K562 (cell line): ENCODE measurements at regions not wholly inside any gene's neighbourhood (a gene's known extent, or its start where the extent isn't known, plus 50 kb on each side); places are given as distances from the start of the nearest gene placed in this dataset.

ENCODE experiments used
- ATAC-seq: fragments of 200-7000 bp; cut with Tn5 transposase; 3 replicates; pipeline ENCODE4 v1.9.1; 2020; ENCODE audit warnings: moderate library complexity
- BruUV-seq: library from RNA; stranded (reverse); fragments of 400-500 nt; replicated peaks from 2 replicates; lab custom pipeline; 2021; lab: Mats Ljungman, UMichigan
- CTCF ChIA-PET: fragments of 300-600 bp; formaldehyde crosslinking; extraction: SDS; loops from one replicate; lab custom pipeline; 2021; ENCODE audit warnings: low intra/inter-chr PET ratio; lab: Yijun Ruan, JAX
- POLR2A ChIA-PET: fragments of 300-600, 350-650 bp; sonication (Branson Sonifier 250); formaldehyde crosslinking; extraction: SDS; loops from one replicate; lab custom pipeline; 2021; ENCODE audit warnings: antibody characterized with exemption, inconsistent platforms; lab: Yijun Ruan, JAX
- DNase-seq, 4 experiments: peaks; one replicate each; pipeline versions ENCODE4 v3.0.0 to v3.0.0-alpha.2; 2011 to 2018; ENCODE audit warnings: low spot score in 3 of 4, mixed read lengths in 3 of 4; ENCODE audit errors: extremely low read depth in 1 of 4
- FAIRE-seq: peaks from 2 replicates; lab custom pipeline; 2011; peaks lifted over from hg19 to GRCh38; lab: Jason Lieb, UNC
- H2AFZ ChIP-seq: 2 replicates; pipeline ENCODE4 v1.6.0; 2011; ENCODE audit warnings: low read depth, low read length, control low read depth, inconsistent platforms
- H3K27ac ChIP-seq: fragments of 200-600 bp; 3 replicates; pipeline ENCODE4 v1.8.0; 2011; ENCODE audit warnings: low read depth, mild to moderate bottlenecking, control low read depth, inconsistent platforms, low read length, moderate library complexity, mixed read lengths; ENCODE audit errors: extremely low read depth
- H3K27me3 ChIP-seq, 2 experiments: fragments of 300-600 bp in 1 of 2; 2 replicates in 1 of 2; 3 replicates in 1 of 2; pipeline versions ENCODE4 v1.6.0 to v1.8.0; 2011; ENCODE audit warnings: inconsistent platforms in 2 of 2, low read length in 2 of 2, mild to moderate bottlenecking in 1 of 2, mixed read lengths in 1 of 2, moderate library complexity in 1 of 2; ENCODE audit not compliant: control insufficient read depth in 2 of 2, insufficient read depth in 2 of 2
- H3K36me3 ChIP-seq: fragments of 300-600 bp; 3 replicates; pipeline ENCODE4 v1.8.0; 2011; ENCODE audit warnings: mild to moderate bottlenecking, low read length, inconsistent platforms; ENCODE audit not compliant: control insufficient read depth, insufficient read depth
- H3K4me1 ChIP-seq, 2 experiments: fragments of 200-600 bp in 1 of 2; replicated peaks in 1 of 2; 2 replicates in 1 of 2; 3 replicates in 1 of 2; pipeline versions ENCODE4 v1.5.1 to v1.8.0; 2011; ENCODE audit warnings: inconsistent platforms in 2 of 2, low read length in 2 of 2, mild to moderate bottlenecking in 1 of 2, mixed read lengths in 1 of 2, moderate library complexity in 1 of 2; ENCODE audit not compliant: control insufficient read depth in 2 of 2, insufficient read depth in 2 of 2
- H3K4me2 ChIP-seq: 2 replicates; pipeline ENCODE4 v1.6.1; 2011; ENCODE audit warnings: low read length, control low read depth, inconsistent platforms, mixed read lengths; ENCODE audit not compliant: insufficient read depth
- H3K4me3 ChIP-seq: fragments of 200-600 bp; sonication (generic), shearing (Covaris generic); 2 replicates; pipeline ENCODE4 v1.5.1; 2016; ENCODE audit warnings: control low read depth, inconsistent platforms
- H3K79me2 ChIP-seq: fragments of 200-600 bp; 3 replicates; pipeline ENCODE4 v1.8.0; 2011; ENCODE audit warnings: low read length, inconsistent platforms; ENCODE audit not compliant: control insufficient read depth, insufficient read depth
- H3K9ac ChIP-seq, 2 experiments: 2 replicates each; pipeline versions ENCODE4 v1.6.0 to v1.6.1; 2011; ENCODE audit warnings: low read depth in 2 of 2, low read length in 2 of 2, control low read depth in 1 of 2, inconsistent platforms in 1 of 2, mild to moderate bottlenecking in 1 of 2, mixed read lengths in 1 of 2; ENCODE audit not compliant: insufficient read depth in 1 of 2
- H3K9me1 ChIP-seq: one replicate; pipeline ENCODE4 v1.6.0; 2011; ENCODE audit warnings: inconsistent platforms, mild to moderate bottlenecking, low read length, moderate library complexity; ENCODE audit not compliant: control insufficient read depth, insufficient read depth
- H3K9me3 ChIP-seq: replicated peaks from 2 replicates; pipeline ENCODE4 v1.5.1; 2011; ENCODE audit warnings: low read depth, low read length, inconsistent platforms; ENCODE audit not compliant: control insufficient read depth, insufficient read depth
- H4K20me1 ChIP-seq: replicated peaks from 2 replicates; pipeline ENCODE4 v1.6.1; 2011; ENCODE audit warnings: low read length, inconsistent platforms, mixed read lengths; ENCODE audit not compliant: control insufficient read depth, insufficient read depth
- ARID1B ChIP-seq: fragments of 450-650 bp; IDR thresholded peaks from 2 replicates; pipeline ENCODE4 v1.6.1; 2016; ENCODE audit warnings: antibody characterized with exemption, mild to moderate bottlenecking, inconsistent platforms
- HDGF ChIP-seq: fragments of 450-650 bp; IDR thresholded peaks from 2 replicates; pipeline ENCODE4 v1.6.1; 2016
- HMGN3 ChIP-seq: IDR thresholded peaks from 2 replicates; pipeline ENCODE4 v1.6.1; 2011; ENCODE audit warnings: borderline replicate concordance, low read depth, mild to moderate bottlenecking, mixed read lengths, low read length; ENCODE audit not compliant: insufficient read length; ENCODE audit errors: extremely low read depth
- HNRNPLL ChIP-seq: fragments of 200-400 bp; formaldehyde crosslinking; IDR thresholded peaks from 2 replicates; pipeline ENCODE4 v1.6.1; 2017; ENCODE audit warnings: low read length, low read depth, mild to moderate bottlenecking; ENCODE audit not compliant: poor library complexity, severe bottlenecking
- MEIS2 ChIP-seq: fragments of 450-650 bp; IDR thresholded peaks from 2 replicates; pipeline ENCODE4 v1.6.1; 2014; ENCODE audit warnings: mild to moderate bottlenecking; ENCODE audit not compliant: partially characterized antibody
- NCOA2 ChIP-seq, 2 experiments: fragments of 450-650 bp; IDR thresholded peaks; 2 replicates each; pipeline ENCODE4 v1.6.1; 2018; ENCODE audit warnings: mild to moderate bottlenecking in 2 of 2, moderate library complexity in 1 of 2; ENCODE audit not compliant: partially characterized antibody in 2 of 2
- SREBF1 ChIP-seq: fragments of 150-350 bp; IDR thresholded peaks from 2 replicates; pipeline ENCODE4 v1.6.1; 2014; ENCODE audit warnings: antibody characterized with exemption, low read depth, low read length, borderline replicate concordance
- TAL1 ChIP-seq: fragments of 450-650 bp; IDR thresholded peaks from 2 replicates; pipeline ENCODE4 v1.6.1; 2016; ENCODE audit warnings: mild to moderate bottlenecking
- USF1 ChIP-seq: sonication (generic); formaldehyde crosslinking; IDR thresholded peaks from 2 replicates; pipeline ENCODE4 v1.9.0; 2022; ENCODE audit warnings: mild to moderate bottlenecking, missing genetic modification reagents
- ZBTB12 ChIP-seq: fragments of 250-450 bp; sonication (Bioruptor Pico); IDR thresholded peaks from 2 replicates; pipeline ENCODE4 v1.4.0; 2020
- ZC3H4 ChIP-seq: sonication (generic); formaldehyde crosslinking; IDR thresholded peaks from 2 replicates; pipeline ENCODE4 v1.9.0; 2021; ENCODE audit warnings: missing genetic modification reagents, borderline replicate concordance
- ZFP30 ChIP-seq: fragments of 250-450 bp; sonication (Bioruptor Pico); IDR thresholded peaks from 2 replicates; pipeline ENCODE4 v1.8.0; 2022; ENCODE audit warnings: moderate library complexity, mild to moderate bottlenecking, inconsistent platforms, borderline replicate concordance
- ZNF695 ChIP-seq: fragments of 450-650 bp; formaldehyde crosslinking; IDR thresholded peaks from 2 replicates; pipeline ENCODE4 v1.4.0; 2020; ENCODE audit warnings: mild to moderate bottlenecking, moderate library complexity
- ZNF740 ChIP-seq, 3 experiments: fragments of 200-800 bp in 1 of 3; sonication (Bioruptor generic) in 1 of 3; sonication (generic) in 1 of 3; formaldehyde crosslinking in 1 of 3; IDR thresholded peaks; 2 replicates each; pipeline versions ENCODE4 v1.6.1 to v1.8.0; 2016 to 2022; ENCODE audit warnings: mild to moderate bottlenecking in 2 of 3, missing compliant biosample characterization in 2 of 3, missing genetic modification characterization in 2 of 3, missing genetic modification reagents in 1 of 3
- ZNF79 ChIP-seq: fragments of 250-450 bp; sonication (Bioruptor Pico); IDR thresholded peaks from 2 replicates; pipeline ENCODE4 v1.4.0; 2020; ENCODE audit warnings: low read depth, mild to moderate bottlenecking, moderate library complexity
- WGBS: fragments of 100-300 bp; shearing (Covaris generic); methylation state at CpG from one replicate; pipeline ENCODE4 v1.1.6; 2016; ENCODE audit warnings: low coverage, mixed read lengths; ENCODE audit not compliant: insufficient coverage; ENCODE audit errors: missing lambda C conversion rate; 5-methylcytosine and 5-hydroxymethylcytosine counted together
- in situ Hi-C: fragments of 300-500 bp; cut with MboI; formaldehyde crosslinking; loops from 4 replicates; pipeline ENCODE4 v1.15.0; 2018; ENCODE audit warnings: inconsistent platforms, mixed read lengths
- intact Hi-C: fragments of 100-400 bp; cut with micrococcal nuclease; formaldehyde crosslinking; loops from 2 replicates; pipeline ENCODE4 v1.14.2; 2022
- TF ChIP-seq, protein P1 (sequence below): sonication (generic); formaldehyde crosslinking; IDR thresholded peaks from 2 replicates; pipeline ENCODE4 v1.8.0; 2023; ENCODE audit warnings: mild to moderate bottlenecking, missing genetic modification reagents

DNA sequence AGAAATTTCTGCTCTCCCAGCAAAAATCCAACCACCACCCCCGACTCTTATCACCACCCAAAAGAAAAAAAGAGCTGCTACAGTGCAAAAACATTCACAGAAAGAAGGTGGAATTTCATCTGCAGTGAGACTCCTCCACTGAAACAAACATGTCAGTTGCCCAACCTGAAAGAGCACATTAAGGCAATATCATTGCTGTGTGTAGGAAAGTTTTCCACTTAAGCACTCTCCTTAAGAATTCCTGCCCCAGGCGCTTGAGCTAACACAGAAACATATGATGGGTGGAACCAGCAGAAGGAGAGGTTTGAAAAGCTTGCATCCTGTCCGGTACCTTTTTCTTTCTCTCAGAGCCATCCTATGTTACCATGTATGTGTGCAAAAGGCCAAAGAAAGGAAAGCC is 200.8 kb upstream of the GADL1 start (continued):
- TF ChIP-seq USF1 (CRISPR knock-in tag) (no peak), SREBF1 (no peak), ZNF740 (CRISPR knock-in tag; IDR thresholded peaks at IDR 0.05) (no peak), ZNF740 (tag; IDR thresholded peaks at IDR 0.05) (no peak)

DNA sequence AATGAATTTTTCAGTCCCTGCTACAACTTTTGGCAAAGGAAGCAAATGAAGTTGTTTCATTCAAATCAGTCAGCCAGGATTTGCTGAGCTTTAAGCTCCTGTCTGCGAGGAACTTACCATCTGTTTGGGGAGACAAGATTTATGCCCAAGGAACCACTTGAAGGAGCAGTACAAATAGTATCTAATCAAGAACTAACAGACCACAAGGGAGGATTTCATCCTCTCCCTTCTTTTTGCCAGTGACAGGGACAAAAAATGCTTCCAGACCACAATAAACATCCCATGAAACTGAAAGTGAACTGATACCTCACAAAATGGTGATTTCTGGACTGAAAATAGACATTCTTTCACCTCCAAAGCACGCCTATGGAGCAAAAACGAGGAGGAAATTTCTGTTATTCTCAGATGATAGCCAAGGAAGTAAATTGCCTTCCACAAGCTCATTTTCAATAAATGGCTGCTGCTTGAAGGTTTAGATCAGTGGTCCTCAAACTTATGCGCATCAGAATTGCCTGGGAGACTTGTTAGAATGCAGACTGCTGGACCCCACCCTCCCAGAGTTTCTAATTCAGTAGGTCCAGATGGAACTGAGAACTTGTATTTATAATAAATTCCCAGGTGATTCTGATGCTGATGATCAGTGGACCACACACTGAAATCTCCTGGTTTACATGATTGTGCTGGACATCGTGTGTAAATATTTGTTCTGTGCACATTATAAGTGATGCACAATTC is 202.4 kb upstream of the GADL1 start:
- Histone ChIP-seq H2AFZ (no peak overlapping the region), H3K27ac (no peak overlapping the region), H3K4me3 (no peak overlapping the region), H3K79me2 (no peaks in the 10 kb centered on the region), H3K27me3 (no peaks in the 10 kb centered on the region), H3K4me2 (no peak overlapping the region), H3K9me3 (no peaks in the 10 kb centered on the region), H4K20me1 (no peaks in the 10 kb centered on the region), H3K36me3 (no peaks in the 10 kb centered on the region), H3K9me1 (no peaks in the 10 kb centered on the region), H3K4me1 (no peaks in the 10 kb centered on the region; a peak in 1 of 5 replicates), H3K9ac (no peak overlapping the region)
- ATAC-seq (no peak), FAIRE-seq (no peak), DNase-seq (peak in 1 of 4 experiments; percentile 35)
- CTCF ChIA-PET = no interaction called here
- in situ Hi-C loops (no loop called here), intact Hi-C loops (no loop called here)
- BruUV-seq = no TSS peak
- 5% methylated on average over 5 of the region's 5 CpGs for WGBS
- POLR2A ChIA-PET = interaction anchor here (1.0 to 1.1 kb wide), 2 partner anchors 9 to 20 kb away, joined by 3 read pairs; no protein-coding TSS in a partner anchor
- TF ChIP-seq HMGN3 = no peak
- peak; percentile 33; the same call in 1 of the 2 replicates for TF ChIP-seq ARID1B
- TF ChIP-seq, protein P1, sequence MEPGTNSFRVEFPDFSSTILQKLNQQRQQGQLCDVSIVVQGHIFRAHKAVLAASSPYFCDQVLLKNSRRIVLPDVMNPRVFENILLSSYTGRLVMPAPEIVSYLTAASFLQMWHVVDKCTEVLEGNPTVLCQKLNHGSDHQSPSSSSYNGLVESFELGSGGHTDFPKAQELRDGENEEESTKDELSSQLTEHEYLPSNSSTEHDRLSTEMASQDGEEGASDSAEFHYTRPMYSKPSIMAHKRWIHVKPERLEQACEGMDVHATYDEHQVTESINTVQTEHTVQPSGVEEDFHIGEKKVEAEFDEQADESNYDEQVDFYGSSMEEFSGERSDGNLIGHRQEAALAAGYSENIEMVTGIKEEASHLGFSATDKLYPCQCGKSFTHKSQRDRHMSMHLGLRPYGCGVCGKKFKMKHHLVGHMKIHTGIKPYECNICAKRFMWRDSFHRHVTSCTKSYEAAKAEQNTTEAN = no peak
- TF ChIP-seq ZNF695 (CRISPR knock-in tag) = no peak
- TF ChIP-seq ZNF79 (CRISPR knock-in tag) = 0 out of 2 replicates have a peak, but pooled peaks have one; percentile 39
- TF ChIP-seq HDGF = no peak
- TF ChIP-seq ZFP30 = no peak
- no peak for TF ChIP-seq ZBTB12
- peak; percentile 28; the same call in 1 of the 2 replicates for TF ChIP-seq TAL1
- TF ChIP-seq MEIS2 = peak; percentile 85
- TF ChIP-seq HNRNPLL = no peak
- TF ChIP-seq ZC3H4 (CRISPR knock-in tag) = no peak
- TF ChIP-seq NCOA2 (IDR thresholded peaks at IDR 0.05; ENCODE audit: partially characterized antibody in 2 of 2) = no peak
